ENCODE measurements at regions not wholly inside any gene's neighbourhood (a gene's known extent, or its start where the extent isn't known, plus 50 kb on each side); places are given as distances from the start of the nearest gene placed in this dataset.

GRCh38 chr3:181252631-181253030, 263.1 kb upstream of the DNAJC19 start (continued):
- TF ChIP-seq, protein P1, sequence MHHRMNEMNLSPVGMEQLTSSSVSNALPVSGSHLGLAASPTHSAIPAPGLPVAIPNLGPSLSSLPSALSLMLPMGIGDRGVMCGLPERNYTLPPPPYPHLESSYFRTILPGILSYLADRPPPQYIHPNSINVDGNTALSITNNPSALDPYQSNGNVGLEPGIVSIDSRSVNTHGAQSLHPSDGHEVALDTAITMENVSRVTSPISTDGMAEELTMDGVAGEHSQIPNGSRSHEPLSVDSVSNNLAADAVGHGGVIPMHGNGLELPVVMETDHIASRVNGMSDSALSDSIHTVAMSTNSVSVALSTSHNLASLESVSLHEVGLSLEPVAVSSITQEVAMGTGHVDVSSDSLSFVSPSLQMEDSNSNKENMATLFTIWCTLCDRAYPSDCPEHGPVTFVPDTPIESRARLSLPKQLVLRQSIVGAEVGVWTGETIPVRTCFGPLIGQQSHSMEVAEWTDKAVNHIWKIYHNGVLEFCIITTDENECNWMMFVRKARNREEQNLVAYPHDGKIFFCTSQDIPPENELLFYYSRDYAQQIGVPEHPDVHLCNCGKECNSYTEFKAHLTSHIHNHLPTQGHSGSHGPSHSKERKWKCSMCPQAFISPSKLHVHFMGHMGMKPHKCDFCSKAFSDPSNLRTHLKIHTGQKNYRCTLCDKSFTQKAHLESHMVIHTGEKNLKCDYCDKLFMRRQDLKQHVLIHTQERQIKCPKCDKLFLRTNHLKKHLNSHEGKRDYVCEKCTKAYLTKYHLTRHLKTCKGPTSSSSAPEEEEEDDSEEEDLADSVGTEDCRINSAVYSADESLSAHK (tag by site-specific recombination; IDR thresholded peaks at IDR 0.05): 0 out of 2 replicates have a peak, but pooled peaks have one; percentile 37
- TF ChIP-seq ZNF514 (tag by site-specific recombination; IDR thresholded peaks at IDR 0.05) (no peak), BCL11B (tag by site-specific recombination; IDR thresholded peaks at IDR 0.05; ENCODE audit: low read depth) (peak; percentile 85), FEZF1 (tag by site-specific recombination; IDR thresholded peaks at IDR 0.05) (peak; percentile 98), HOXD13 (CRISPR knock-in tag; IDR thresholded peaks at IDR 0.05; ENCODE audit: borderline replicate concordance) (peak; percentile 56; the same call in 1 of the 2 replicates), MEIS1 (CRISPR knock-in tag; IDR thresholded peaks at IDR 0.05; ENCODE audit: borderline replicate concordance) (peak; percentile 34; the same call in 1 of the 2 replicates), ZNF660 (tag by site-specific recombination; IDR thresholded peaks at IDR 0.05) (0 out of 2 replicates have a peak, but pooled peaks have one; percentile 39), ZBTB1 (tag by site-specific recombination; IDR thresholded peaks at IDR 0.05) (no peak), ZNF664 (tag by site-specific recombination; IDR thresholded peaks at IDR 0.05) (no peak), ZNF76 (tag by site-specific recombination; IDR thresholded peaks at IDR 0.05; ENCODE audit: borderline replicate concordance, low read depth) (no peak), ZNF174 (tag by site-specific recombination; IDR thresholded peaks at IDR 0.05) (no peak), ZNF791 (tag by site-specific recombination; IDR thresholded peaks at IDR 0.05) (no peak), ZBTB44 (tag by site-specific recombination; IDR thresholded peaks at IDR 0.05) (peak; percentile 75)
- TF ChIP-seq, protein P2, sequence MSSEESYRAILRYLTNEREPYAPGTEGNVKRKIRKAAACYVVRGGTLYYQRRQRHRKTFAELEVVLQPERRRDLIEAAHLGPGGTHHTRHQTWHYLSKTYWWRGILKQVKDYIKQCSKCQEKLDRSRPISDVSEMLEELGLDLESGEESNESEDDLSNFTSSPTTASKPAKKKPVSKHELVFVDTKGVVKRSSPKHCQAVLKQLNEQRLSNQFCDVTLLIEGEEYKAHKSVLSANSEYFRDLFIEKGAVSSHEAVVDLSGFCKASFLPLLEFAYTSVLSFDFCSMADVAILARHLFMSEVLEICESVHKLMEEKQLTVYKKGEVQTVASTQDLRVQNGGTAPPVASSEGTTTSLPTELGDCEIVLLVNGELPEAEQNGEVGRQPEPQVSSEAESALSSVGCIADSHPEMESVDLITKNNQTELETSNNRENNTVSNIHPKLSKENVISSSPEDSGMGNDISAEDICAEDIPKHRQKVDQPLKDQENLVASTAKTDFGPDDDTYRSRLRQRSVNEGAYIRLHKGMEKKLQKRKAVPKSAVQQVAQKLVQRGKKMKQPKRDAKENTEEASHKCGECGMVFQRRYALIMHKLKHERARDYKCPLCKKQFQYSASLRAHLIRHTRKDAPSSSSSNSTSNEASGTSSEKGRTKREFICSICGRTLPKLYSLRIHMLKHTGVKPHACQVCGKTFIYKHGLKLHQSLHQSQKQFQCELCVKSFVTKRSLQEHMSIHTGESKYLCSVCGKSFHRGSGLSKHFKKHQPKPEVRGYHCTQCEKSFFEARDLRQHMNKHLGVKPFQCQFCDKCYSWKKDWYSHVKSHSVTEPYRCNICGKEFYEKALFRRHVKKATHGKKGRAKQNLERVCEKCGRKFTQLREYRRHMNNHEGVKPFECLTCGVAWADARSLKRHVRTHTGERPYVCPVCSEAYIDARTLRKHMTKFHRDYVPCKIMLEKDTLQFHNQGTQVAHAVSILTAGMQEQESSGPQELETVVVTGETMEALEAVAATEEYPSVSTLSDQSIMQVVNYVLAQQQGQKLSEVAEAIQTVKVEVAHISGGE (tag by site-specific recombination; conservative IDR thresholded peaks at IDR 0.05; ENCODE audit: low read depth): no peak
- TF ChIP-seq, protein P3, sequence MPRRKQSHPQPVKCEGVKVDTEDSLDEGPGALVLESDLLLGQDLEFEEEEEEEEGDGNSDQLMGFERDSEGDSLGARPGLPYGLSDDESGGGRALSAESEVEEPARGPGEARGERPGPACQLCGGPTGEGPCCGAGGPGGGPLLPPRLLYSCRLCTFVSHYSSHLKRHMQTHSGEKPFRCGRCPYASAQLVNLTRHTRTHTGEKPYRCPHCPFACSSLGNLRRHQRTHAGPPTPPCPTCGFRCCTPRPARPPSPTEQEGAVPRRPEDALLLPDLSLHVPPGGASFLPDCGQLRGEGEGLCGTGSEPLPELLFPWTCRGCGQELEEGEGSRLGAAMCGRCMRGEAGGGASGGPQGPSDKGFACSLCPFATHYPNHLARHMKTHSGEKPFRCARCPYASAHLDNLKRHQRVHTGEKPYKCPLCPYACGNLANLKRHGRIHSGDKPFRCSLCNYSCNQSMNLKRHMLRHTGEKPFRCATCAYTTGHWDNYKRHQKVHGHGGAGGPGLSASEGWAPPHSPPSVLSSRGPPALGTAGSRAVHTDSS (tag by site-specific recombination; IDR thresholded peaks at IDR 0.05): no peak

- TF ChIP-seq ZNF148 (tag by site-specific recombination; IDR thresholded peaks at IDR 0.05; ENCODE audit: borderline replicate concordance) (no peak), ZNF202 (tag by site-specific recombination; IDR thresholded peaks at IDR 0.05; ENCODE audit: borderline replicate concordance) (no peak), OVOL3 (tag by site-specific recombination; IDR thresholded peaks at IDR 0.05) (no peak), ZNF26 (tag by site-specific recombination; IDR thresholded peaks at IDR 0.05) (no peak), ZNF223 (tag by site-specific recombination; IDR thresholded peaks at IDR 0.05) (no peak), ZNF560 (tag by site-specific recombination; IDR thresholded peaks at IDR 0.05; ENCODE audit: borderline replicate concordance) (no peak), ZNF335 (tag by site-specific recombination; conservative IDR thresholded peaks at IDR 0.05) (no peak), ZNF175 (tag by site-specific recombination; IDR thresholded peaks at IDR 0.05) (no peak), HOXA7 (CRISPR knock-in tag; IDR thresholded peaks at IDR 0.05; ENCODE audit: borderline replicate concordance) (no peak)
- Histone ChIP-seq H3K4me3 (ENCODE audit: low read depth, low read length) (no peak overlapping the region), H3K9me3 (ENCODE audit: control insufficient read depth, insufficient read depth, low read depth, low read length) (no peaks in the 10 kb centered on the region), H3K27ac (ENCODE audit: extremely low read depth, low read depth, low read length) (no peak overlapping the region), H3K36me3 (ENCODE audit: control insufficient read depth in 2 of 2, insufficient read depth in 1 of 2, low read length in 2 of 2) (no peaks in the 10 kb centered on the region), H3K4me1 (ENCODE audit: control insufficient read depth, insufficient read depth, low read length) (no peaks in the 10 kb centered on the region)
- ChIA-PET CTCF (no interaction called here), POLR2A (no interaction called here)
Measured at GRCh38 chr3:181250714-181251113, 261.2 kb upstream of the DNAJC19 start.

All from HEK293 (cell line).